HG03521 (cell line): ENCODE measurements at regions not wholly inside any gene's neighbourhood (a gene's known extent, or its start where the extent isn't known, plus 50 kb on each side); places are given as distances from the start of the nearest gene placed in this dataset.
"Not testable (repeated sequence)": the region's sequence is repeated elsewhere in the genome, so short reads cannot be mapped to it uniquely, and the experiment has no call there.

ENCODE experiments used
- ATAC-seq: cut with Tn5 transposase; IDR thresholded peaks from one replicate; pipeline ENCODE4 v1.9.1; 2021; ENCODE audit warnings: mild to moderate bottlenecking, moderate library complexity; ENCODE audit not compliant: unreplicated experiment

DNA sequence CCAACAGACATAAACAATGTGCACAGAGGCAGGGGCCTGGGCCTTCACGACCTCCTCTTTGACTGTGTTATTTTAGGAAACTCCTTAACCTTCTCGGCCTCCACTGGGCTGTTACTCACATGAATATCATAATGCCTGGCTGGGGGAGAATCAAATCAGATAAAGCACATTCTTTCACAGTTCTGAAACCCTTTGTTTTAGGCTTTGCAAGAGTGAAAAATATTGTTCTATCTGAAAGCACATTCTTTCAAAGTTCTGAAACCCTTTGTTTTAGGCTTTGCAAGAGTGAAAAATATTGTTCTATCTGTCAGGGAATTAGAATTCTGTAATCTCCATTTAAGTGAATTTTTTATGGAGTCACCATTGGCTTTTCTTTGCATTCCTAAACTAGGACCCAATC lies 50.7 kb upstream of the SYNDIG1 start:
- ATAC-seq: no peak

DNA sequence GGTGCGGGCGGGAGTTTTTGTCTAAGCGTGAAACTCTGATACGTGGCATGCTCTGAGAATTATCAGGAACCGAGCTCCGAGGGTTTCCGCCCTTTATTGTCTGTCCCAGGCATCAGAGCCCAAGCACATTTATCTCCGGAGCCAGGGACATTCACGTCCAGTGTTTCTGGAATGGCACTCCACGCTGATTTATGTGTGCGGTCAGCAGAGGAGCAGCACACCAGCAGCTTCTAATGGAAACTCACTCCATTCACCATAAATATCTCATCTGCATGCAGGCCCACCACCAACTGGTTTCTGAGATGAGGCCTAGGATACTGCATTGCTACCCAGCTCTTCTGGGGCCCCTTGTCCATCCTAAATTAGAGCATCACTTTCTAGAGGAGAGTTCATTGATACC lies 51.9 kb upstream of the SYNDIG1 start:
- no peak for ATAC-seq

DNA sequence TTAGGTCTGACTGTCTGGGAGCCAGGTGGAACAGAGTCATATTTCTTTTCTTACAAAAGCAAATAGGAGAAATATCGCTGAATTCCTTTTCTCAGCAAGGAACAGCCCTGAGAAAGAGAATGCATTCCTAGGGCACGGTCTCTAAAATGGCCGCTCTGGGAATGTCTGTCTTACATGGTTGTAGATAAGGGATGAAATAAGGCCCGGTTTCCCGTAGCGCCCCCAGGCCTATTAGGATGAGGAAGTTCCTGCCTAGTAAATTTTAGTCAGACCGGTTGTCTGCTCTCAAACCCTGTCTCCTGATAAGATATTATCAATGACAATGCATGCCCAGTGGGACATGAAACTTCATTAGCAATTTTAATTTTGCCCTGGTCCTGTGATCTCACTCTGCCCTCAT lies 54.0 kb upstream of the SYNDIG1 start:
- not testable (repeated sequence) for ATAC-seq

DNA sequence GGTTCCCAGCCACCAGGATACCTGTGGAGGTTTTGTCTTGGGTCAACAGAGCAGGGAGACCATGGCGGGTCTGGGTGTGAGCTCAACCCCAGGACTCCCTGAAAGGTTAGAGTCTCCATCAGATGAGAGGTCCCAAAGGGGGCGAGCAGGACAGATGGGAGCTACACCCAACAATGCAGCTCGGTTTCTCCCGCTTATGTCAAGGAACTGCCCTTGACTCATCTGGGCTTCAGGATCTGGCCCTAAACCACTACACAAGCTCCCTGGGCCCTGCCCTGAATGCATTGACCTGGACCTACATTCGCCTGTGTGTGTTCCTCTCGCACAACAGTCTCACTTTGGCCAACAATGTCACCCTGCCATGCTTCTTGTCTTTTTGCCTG lies 57.6 kb upstream of the SYNDIG1 start:
- ATAC-seq: no peak

DNA sequence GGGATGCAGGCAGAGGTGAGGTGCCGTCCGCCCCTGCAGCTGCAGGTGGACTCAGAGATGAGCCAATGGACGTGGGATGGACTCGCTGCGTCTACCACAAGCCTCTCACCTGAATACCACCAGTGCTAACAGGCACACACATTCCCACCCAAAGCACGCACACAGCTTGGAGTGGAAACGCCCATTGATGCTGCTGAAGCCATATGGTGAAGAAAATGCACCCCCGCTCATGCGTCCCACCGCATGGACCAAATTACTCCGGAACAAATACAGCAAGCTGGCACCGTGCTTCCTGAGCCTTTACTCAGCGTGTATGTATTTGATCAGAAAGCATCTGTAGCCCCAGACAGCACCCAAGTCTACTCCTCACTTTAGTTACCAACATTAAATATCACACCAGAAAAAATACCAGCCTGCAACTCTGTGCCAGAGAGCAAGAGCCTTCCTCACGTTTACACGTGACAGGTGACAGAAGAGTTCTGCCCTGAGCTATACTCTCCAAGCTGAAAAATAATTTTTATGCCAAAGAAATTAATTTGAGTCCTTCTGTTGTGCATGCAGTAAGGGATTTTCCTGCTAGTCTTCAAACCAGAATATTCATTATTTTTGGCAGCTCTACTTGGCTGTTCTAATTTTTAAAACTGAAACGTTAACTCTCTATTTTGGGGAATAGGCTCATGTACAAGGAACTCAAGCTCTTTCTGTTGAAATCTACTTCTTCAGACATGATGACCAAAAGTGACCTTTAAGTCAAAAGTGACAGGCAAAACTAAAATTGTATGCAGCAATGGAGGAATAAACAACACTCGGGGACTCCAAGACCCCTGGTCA lies 58.2 kb upstream of the SYNDIG1 start:
- ATAC-seq: no peak

DNA sequence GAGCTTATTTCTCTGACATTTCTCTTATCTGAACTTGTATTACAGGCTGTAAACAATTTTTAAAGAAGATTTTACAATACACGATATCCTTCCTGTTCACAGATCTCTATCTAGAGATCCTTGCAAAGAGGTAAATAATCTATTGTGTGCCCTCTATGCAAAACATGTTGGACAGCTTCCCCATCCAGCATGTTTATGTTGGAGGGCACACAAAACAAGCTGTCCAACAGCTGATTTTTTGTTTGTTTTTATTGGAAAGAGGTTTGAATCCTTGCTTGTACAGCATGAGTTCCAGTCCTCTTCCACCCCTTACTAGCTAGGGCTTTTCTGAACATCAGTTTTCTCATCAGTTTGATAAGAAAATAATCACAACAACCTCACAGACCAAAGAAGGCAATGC lies 62.3 kb upstream of the SYNDIG1 start:
- ATAC-seq: no peak

DNA sequence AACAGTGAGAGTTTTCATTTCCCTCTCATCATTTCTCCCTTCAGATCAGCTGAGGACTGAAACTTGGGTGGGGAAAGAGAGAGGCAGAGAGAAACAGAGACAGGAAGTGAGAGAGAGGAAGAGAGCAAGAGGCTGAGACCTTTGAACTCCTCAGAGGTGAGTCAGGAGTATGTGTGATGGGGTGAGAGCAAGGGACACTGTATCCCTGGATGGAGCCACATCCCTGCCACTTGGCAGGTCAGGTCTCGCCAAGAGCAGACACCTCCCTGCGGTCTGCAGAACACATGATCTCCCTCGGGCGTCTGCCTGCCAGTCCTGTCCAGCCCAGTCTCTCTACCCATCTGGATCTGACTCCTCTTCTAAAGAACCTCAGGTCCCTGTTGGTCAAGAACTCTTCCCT lies 62.7 kb upstream of the SYNDIG1 start:
- no peak for ATAC-seq

DNA sequence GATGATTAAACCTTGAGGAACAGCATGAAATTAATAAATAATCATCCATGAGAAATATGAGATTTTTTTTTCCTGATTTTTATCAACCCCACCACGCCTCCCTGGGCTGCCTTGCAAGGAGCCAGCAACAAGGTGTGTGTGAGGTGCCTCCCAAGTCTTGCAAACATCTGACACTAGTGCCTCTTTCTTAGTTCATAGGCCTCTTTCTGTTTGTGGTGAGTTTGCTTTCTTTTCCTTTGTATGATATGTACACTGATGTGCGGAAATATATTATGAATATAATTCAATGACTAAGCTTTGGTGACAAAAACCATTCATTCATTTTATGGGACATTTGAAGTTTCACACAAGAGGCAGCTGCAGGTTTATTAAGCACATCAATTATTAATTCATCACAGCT lies 63.2 kb upstream of the SYNDIG1 start:
- ATAC-seq: no peak

DNA sequence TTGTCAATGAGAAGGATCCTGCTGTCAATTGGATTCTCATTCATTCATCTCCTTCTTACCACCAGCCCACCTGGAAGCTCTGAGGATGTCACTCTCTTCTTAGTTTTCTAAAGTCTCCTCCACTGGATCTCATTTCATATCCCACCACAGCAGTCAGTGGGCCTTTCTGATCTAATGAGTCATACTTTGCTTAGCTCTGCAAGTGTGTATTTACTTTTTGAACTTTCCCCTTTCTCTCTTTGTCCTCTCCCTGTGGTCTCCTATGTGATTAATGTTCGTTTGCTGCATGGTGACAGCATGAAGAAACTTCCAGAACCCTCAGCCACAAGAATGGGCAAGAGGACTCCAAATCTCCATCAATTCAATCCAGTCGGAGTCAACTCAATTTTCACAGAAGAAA lies 63.6 kb upstream of the SYNDIG1 start:
- no peak for ATAC-seq

DNA sequence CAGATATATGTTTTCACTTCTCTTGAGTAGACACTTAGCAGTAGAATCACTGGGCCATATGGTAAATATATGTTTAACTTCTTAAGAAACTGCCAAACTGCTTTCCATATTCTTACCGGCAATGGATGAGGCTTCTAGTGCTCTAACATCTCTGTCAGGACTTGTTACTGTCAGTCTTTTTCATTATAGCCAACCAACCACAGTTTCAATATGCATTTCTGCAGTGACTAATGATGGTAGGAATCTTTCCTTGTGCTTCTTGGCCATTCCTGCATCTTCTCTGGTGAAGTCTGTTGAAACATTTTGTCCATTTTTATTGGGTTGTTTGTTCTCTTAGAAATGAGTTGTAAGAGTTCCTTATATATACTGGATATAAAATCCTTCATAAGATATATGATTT lies 66.0 kb upstream of the SYNDIG1 start:
- ATAC-seq: no peak

DNA sequence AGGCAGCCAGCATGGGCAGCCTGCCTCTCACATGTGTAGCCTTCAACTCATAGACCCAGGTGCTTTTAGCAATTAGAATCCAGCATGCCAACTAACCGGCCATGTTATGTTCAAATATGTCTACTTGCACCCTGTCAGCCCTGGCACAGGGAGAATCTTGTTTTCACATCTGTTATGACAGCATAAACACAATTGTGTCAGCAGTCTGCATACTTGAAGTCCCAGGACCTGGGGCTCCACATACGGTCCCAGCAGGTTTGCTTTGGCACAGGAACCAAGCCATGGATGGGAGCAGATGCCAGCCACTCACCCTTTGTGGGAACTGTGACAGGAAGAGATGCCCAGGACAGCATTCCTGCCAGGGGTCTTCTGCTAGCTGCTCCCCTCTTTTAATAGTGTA lies 67.2 kb upstream of the SYNDIG1 start:
- no peak for ATAC-seq

DNA sequence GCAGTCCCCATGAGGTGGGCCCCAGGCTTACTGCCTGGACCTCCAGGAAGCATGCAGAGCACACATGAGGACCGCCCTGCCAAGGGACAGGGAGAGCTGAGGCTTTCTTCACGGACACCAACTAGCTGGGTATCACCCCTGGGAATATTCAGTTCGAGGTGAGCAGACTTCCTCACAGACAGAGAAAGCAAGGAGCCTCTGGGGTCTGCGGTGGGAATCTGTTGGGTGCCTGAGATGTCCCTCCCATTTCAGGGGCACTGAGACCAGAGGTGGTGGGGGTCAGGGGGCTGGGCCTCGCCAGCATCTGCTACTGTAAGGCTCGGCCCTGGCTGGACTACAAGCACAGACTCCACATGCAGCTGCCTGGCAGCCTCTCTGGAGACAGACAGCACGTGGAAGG lies 74.3 kb upstream of the SYNDIG1 start:
- no peak for ATAC-seq

DNA sequence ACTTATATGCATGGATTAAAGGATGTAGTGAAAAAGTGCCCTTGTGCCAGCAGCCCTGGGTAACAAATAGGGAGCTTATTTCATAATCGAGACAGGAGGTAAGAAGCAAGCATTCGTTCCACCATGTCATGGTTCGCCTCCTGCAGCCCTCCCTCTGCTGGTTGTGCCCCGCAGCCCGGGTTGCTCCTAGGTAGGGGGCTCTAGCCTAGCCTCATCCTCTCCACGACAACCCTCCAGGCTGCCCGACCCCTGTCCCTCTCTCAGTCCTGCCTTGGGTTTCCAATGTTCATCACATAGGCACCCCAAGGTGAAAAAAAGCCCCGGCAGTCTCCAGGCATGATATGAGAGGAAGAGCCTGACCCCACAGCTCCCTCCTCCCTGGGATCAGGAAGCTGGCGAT lies 75.5 kb upstream of the SYNDIG1 start:
- ATAC-seq: no peak

DNA sequence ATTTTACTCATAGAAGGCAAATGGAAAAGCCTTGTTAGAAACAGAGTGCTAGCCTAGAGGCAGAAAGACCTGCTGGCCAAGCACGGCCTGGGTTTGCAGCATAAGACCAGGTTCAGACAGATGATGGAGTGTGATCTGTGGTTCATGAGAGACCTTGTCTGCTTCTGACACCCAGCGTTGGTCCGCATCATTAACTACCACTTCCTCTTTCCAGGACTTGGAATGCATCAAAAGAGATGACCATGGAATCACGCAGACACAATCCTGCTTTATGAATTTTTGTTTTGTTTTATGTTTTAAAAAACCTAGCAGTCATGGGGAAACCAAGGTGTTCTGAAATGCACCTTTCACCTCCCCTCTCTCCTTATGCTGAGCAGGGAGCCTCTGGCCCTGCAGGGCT lies 76.8 kb upstream of the SYNDIG1 start:
- ATAC-seq: no peak

DNA sequence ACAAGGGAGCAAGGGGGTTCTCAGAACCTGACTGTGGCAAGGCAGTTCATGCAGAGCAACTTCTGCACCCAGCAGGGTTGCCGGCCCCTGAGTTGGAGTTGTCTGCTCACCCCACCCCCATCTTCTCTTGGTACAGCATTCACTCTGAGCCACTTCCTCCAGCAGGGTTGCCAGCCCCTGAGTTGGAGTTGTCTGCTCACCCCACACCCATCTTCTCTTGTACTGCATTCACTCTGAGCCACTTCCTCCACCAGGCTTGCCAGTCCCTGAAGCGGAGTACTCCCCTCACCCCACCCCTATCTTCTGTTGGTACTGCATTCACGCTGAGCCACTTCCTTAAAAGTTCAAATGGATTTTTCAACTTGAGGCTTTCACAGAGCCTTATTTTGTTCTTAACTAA lies 79.7 kb upstream of the SYNDIG1 start:
- ATAC-seq: no peak

DNA sequence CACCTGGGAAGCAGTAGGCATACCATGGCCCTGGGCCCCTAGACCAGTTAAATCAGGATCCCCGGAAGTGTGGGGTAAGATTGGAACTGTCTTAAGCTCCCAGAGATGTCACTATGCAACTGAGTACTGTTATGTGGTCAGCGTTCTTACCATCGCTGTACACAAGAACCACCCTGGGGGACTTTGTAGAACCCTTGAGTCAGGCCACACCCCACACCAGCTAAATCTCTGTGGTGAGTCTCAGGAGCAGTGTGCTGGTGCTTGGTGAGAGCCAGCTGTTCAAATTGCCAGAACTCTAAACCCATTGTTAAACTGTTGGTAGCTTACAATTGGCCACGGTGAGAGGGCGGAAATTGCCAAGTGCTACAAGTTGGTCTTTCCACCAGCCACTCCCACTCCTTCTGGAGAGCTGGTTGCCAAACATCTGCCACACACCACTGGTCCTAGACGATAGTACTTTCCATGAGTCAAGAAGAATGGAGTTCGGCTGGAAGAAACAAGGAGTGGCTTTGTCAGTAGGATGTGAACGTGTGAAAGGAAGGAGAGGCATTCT lies 80.5 kb upstream of the SYNDIG1 start:
- no peak for ATAC-seq

DNA sequence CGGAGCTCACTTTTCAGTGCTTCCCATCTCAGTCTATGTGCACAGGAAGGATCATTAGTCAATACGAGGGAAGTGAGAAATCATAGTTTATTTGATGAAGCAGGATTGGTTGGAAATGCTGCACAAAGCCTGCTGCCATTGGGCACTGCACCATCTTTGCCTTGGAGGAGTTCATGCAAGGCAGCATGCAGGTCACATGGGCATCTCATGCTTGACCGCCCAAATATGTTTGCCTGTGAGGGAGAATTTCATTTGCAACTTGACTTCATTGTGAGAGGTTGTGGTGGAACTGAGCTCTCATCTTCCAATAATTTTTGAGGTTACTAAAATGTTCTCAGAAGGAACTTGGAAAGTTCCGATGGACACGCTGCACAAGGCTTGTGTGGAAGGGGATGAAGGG lies 83.9 kb upstream of the SYNDIG1 start:
- no peak for ATAC-seq

DNA sequence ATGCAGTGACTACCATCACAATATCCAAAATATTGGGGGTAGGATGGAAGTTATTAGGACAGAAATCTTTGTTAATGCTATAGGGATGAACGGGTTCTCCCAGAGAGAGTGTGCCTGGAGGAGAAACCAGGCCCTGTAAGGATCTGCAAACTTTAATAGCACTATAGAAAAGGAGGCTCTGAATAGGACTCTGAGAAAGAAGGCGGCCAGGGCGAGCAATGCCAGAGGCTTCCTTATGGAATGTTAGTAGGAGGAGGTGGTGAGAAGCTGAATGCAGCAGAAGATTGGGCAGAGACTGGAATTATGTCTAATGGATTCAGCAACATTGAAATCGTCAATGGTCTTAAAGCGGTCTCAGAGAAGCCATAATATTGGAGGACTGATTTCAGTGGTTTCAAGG lies 84.6 kb upstream of the SYNDIG1 start:
- no peak for ATAC-seq

DNA sequence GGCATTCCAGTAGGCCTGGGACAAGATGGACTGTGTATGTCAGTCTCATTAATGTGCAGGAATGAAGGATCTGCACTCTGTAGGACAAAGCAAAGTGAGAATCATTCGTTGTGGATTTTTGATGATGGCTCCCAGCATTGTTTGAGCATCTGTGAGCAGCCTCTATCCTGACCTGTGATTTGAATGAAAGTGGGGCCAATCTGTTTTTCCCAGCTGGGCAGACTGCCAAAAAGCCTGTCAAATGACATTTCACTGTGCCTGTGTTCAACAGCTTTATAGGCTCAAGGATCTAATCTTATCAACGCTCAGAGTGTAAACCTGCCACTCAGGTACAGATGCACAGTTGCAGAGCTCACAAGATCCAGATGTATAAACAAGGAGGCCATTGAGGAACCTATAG lies 86.7 kb upstream of the SYNDIG1 start:
- no peak for ATAC-seq

DNA sequence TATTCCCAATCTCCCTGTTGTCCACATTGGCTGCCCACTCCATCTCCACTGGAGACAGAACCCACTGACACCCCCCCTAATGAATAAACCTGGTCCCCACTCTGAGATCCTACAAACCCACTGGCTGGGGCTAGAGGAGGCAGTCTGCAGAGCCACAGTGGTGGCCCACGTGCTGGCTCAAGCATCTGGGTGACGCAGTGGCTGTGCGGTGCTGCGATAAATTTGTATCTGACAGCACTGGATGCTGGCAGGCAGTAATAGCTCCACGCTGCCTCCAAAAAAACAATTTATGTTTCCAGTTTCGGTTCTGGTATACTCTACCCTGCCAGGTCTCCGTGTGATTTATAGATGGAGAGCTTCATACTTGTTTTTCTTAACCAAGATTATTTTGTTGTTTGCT lies 87.1 kb upstream of the SYNDIG1 start:
- ATAC-seq: no peak

DNA sequence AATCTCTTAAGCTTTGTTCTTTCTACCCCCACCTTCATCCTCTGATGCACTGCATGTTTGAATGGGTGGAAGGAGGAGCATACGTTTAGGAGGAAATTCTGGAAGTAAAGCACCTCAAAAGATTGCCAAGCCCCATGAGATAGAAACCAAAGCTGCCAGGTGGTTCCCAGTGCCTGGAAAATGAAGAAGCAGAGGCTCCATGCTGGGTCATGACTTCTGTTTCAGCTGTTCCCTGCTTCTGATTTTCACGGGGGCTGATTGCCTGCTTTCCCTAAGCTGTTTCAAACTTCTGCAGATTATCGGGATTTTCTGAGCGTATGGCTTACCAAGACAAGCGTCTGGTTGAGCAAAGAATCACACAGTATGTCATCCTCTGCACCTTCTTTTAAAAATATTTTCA lies 87.5 kb upstream of the SYNDIG1 start:
- ATAC-seq: no peak

DNA sequence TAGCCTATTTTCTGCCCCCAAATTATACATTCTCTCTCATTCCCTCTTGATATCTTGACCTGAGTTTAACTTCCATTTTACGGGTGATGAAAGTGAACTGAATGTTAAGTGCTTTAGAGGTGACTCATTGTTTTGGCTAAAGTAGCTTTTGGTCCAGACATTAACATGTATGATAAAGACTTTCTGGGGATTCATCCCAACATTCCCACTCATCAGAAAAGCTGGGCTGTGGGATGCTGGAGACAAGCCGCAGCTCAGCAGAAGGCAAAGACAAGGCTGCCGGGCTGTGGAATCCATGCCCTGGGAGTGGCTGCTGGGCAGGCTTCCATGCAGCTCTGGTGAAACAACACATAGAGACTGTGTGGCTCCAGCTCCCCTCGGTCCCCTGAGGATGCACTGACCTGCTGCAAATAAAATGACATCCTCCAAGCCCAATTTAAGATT lies 89.9 kb upstream of the SYNDIG1 start:
- ATAC-seq: no peak
